GM12864 (cell line): ENCODE measurements at regions not wholly inside any gene's neighbourhood (a gene's known extent, or its start where the extent isn't known, plus 50 kb on each side); places are given as distances from the start of the nearest gene placed in this dataset.
"Not testable (repeated sequence)": the region's sequence is repeated elsewhere in the genome, so short reads cannot be mapped to it uniquely, and the experiment has no call there.

Experiments used
- DNase-seq: peaks from one replicate; pipeline ENCODE4 v3.0.0-alpha.2; 2011; ENCODE audit warnings: low read depth
- H3K4me3 ChIP-seq: 2 replicates; pipeline ENCODE4 v1.5.1; 2011; ENCODE audit warnings: mild to moderate bottlenecking, low read depth, low read length, control low read depth
- TF ChIP-seq, protein P1 (sequence below): IDR thresholded peaks from 2 replicates; pipeline ENCODE4 v1.5.1; 2011; ENCODE audit warnings: low read depth, mild to moderate bottlenecking, moderate library complexity, low read length, control low read depth, inconsistent platforms; ENCODE audit errors: missing control alignments

DNA sequence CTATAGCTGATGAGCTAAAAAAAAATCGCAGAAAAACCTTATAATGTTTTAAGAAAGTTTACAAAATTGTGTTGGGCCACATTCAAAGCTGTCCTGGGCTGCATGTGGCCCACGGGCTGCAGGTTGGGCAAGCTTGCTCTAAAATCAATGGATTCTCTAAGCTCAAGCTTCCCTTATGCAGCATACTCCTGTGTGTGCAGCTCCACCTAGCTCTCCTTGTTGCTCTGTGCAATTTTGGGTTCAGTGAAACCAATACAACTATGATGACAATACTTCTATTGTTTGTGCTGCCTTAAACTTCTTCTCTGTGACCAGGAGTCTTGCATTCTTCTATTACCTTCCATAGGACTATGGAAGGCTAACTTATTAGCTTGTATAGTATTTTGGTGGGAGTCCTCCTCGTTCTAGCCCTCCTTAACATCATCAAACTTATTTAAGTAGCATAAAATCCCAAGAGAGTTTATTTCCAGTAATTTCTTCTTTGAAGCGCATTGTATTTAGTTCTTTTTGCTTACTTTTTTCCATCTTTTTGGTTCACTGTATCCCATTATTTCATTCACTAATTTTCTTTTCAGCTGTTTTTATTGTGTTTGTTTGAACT is 170.9 kb upstream of the SMIM30 start:
- DNase-seq: no peak
- no peak overlapping the region for H3K4me3 ChIP-seq
- TF ChIP-seq, protein P1, sequence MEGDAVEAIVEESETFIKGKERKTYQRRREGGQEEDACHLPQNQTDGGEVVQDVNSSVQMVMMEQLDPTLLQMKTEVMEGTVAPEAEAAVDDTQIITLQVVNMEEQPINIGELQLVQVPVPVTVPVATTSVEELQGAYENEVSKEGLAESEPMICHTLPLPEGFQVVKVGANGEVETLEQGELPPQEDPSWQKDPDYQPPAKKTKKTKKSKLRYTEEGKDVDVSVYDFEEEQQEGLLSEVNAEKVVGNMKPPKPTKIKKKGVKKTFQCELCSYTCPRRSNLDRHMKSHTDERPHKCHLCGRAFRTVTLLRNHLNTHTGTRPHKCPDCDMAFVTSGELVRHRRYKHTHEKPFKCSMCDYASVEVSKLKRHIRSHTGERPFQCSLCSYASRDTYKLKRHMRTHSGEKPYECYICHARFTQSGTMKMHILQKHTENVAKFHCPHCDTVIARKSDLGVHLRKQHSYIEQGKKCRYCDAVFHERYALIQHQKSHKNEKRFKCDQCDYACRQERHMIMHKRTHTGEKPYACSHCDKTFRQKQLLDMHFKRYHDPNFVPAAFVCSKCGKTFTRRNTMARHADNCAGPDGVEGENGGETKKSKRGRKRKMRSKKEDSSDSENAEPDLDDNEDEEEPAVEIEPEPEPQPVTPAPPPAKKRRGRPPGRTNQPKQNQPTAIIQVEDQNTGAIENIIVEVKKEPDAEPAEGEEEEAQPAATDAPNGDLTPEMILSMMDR: peak; percentile 40

DNA sequence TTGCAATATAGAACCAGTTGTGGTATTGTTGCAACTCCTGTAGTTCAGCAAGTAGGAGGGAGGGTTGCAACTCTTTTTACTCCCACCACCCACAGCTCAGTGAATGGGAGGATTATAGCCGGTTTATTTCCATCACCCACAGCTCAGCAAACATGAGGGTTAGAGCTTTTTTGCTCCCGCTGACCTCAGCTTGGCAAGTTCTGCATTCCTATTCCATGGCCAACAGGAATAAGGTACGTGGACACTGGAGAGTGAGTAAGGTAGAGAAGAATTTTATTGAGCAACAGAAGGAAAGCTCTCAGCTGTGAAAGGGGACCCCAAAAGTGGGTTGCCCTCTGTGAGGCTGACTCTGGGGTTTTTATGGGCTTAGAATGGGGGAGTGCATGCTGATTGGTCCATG is 167.1 kb upstream of the SMIM30 start:
- no peak for DNase-seq
- H3K4me3 ChIP-seq: no peak overlapping the region
- TF ChIP-seq, protein P1: no peak

DNA sequence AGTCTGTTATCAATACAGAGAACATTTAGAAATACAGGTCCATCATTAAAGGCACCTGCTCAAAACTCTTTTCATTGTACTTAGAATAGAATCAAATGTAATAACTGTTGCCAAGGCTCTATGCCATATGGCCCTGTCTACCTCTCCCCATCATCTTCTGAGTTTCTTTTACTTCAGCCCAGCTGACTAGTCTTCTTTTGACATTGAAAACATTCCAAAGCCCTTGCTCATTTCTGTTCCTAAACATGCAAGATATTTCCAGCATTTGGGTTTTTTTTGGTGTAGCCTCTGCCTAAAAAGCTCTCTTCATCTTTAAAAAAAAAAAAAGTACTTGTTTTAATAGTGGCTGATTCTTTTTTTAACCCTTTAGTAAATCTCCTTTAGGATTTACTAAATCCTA is 165.5 kb upstream of the SMIM30 start:
- no peak overlapping the region for H3K4me3 ChIP-seq
- TF ChIP-seq, protein P1: no peak
- no peak for DNase-seq

DNA sequence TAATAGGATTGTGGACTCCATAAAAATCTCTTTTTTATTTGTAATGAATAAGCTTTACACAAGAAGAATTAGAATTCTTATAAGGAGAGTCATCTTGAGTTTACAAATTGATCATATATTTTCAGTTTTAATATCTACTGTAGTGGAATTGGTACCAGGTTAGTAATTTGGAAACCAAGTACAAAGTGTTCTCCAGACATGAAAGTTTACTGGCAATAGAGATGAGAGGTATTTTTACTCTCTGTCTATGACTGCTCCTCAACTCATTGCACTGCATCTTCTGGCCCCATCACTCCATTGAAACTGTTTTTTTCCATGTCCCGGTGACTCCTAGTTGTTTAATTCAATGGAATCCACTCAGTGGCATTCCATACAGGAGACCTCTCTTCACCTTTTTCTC is 164.5 kb upstream of the SMIM30 start:
- no peak overlapping the region for H3K4me3 ChIP-seq
- TF ChIP-seq, protein P1: no peak
- DNase-seq: no peak

DNA sequence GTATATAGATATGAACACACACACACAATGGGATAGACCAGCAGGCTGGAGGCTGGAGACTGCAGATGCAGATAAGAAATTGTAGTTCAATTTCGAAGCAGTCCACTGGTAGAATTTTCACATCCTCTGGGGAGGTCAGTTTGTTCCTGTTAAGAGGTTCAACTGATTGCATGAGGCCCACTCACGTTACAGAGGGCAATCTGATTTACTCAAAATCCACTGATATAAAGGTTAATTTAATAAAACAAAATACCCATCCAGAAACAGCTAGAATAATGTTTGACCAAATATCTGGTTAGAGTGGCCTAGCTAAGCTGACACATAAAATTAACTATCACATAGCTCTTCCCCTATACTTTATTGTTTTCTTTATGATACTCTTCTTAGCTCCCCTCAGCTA is 162.9 kb upstream of the SMIM30 start:
- no peak for DNase-seq
- no peak overlapping the region for H3K4me3 ChIP-seq
- TF ChIP-seq, protein P1: no peak

DNA sequence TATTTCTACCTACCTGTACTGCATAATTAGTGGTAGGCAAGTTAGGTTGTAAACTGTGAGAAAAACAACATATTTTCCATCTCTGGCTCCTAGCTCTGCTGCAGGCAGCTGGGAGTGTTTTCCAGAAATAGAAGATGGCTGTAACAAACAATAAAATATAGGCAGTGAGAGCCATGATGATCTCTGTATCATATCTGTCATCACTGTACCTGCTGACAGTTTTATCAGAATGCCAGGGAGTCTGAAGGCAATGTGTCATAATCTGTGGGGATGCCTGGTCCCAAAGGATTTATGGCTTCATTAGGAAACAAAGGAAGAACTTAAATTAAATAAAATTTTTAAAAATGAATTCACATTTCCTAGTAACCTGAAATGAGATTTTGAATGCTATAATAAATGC is 160.9 kb upstream of the SMIM30 start:
- H3K4me3 ChIP-seq: no peak overlapping the region
- TF ChIP-seq, protein P1: no peak
- no peak for DNase-seq

DNA sequence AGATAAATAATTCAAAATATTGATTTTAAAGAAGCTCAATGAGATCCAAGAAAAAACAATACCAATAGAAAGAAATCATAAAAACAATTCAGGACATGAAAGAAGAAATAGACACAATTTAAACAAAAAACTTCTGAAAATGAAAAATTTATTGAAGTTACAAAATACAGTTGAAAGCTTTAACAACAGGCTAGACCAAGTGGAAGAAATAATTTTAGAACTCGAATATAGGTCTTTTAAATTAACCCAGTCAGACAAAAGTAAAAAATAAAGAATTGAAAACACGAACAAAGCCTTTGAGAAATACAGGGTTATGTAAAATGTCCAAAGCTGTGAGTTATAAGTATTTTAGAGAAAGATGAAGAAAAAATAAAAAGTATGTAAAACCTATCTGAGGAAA is 152.4 kb upstream of the SMIM30 start:
- no peak for DNase-seq
- TF ChIP-seq, protein P1: no peak
- H3K4me3 ChIP-seq: no peak overlapping the region

DNA sequence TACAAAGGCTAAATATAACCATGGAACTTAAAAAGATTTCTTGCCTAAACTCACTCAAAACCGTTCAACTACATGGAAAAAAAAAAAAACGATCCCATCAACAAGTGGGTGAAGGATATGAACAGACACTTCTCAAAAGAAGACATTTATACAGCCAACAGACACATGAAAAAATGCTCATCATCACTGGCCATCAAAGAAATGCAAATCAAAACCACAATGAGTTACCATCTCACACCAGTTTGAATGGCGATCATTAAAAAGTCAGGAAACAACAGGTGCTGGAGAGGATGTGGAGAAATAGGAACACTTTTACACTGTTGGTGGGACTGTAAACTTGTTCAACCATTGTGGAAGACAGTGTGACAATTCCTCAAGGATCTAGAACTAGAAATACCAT is 151.2 kb upstream of the SMIM30 start:
- H3K4me3 ChIP-seq, DNase-seq: not testable (repeated sequence)
